HG03135 (cell line): ENCODE measurements at regions not wholly inside any gene's neighbourhood (a gene's known extent, or its start where the extent isn't known, plus 50 kb on each side); places are given as distances from the start of the nearest gene placed in this dataset.

ENCODE experiments used
- ATAC-seq: cut with Tn5 transposase; IDR thresholded peaks from one replicate; pipeline ENCODE4 v1.9.1; 2021; ENCODE audit warnings: mild to moderate bottlenecking, moderate library complexity; ENCODE audit not compliant: unreplicated experiment

DNA sequence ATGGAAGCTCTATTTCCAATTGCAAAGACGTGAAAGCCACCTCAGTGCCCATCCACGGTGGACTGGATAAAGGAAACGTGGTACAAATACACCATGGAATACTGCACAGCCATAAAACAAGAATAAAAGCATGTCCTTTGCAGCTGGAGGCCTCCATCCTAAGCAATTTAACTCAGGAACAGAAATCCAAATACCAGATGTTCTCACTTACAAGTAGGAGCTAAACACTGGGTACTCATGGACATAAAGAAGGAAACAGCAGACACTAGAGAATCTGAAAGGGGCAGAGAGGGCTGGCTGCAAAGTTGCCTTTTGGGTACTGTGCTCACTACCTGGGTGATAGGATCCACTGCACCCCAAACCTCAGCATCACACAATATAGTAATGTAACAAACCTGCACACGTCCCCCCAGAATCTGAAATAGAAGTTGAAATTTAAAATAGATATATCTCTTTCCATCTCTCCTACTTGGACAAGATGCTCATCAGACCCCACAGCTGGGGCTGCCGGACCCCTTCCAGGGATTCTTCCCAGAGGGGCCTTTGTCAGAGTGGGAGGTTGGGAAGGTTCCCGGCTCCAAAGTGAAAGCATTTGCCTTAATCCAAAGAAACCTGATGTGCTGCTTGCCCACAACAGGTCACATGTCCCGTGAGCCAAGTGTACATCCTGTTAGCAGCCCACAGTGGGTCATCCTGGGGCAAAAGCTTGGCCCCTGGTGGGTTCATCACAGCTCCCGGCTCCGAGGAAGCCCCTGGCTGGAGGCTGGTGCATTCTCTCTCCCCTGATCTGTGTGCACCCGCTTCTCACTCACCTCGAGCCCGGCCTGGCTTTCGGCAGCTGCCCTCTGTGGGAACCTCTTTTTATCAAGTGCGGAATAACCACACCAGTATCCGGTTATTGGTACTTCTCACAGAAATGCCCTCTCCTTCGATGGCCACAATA, 172.3 kb upstream of the PPP2R2D start:
- no peak for ATAC-seq

DNA sequence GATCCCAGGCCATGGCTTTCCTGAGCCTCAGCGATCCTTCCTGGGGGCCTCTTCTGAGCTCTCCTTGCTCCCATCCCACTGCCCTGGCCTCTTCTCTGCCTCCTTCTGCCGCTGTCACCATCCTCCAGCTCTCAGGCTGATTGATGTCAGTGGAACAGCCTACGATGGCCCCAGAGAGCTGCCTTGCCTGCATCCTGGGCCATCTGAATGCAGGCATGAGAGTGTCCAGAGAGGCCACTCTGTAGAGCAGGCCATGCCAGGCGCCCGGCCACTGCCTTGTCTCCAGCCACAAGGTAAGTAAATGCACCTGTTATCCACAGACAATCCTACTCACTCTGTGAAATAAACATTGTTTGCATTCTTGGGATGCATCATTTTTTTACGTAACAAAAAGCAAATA, 171.4 kb upstream of the PPP2R2D start:
- ATAC-seq, result no peak

DNA sequence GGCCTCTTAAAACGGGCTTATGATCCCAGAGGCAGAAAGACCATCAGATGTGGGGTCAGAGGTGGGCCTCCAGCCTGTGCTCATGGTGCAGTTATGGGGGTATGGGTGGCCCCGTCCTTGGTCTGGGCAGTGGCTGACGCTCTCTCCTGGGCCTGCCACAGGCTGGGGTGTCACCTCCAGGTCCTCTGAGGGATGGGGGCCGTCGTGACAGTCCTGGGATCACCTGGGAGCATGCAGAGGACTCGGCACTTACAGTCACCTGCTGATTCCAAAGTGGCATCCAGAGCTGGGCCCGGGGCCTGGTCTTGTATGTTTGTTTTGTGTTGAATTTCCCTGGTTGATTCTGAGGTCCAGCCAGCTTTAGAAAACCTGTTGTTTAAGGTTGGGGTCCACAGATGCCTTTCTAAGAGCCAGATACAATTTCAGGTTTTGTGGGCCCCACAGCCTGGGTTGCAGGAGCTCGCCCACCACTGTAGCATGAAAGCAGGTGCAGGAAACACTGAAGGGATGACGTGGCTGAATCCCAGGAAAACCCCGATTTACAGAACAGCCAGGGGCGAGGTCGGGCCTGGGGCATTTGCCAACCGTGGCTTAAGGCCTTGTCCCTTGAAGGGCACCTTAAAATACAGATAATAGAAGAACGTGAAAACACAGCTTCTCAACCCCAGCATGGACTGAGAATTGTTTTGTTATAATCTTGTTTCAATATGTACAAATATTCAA, 170.7 kb upstream of the PPP2R2D start:
- ATAC-seq, result no peak

DNA sequence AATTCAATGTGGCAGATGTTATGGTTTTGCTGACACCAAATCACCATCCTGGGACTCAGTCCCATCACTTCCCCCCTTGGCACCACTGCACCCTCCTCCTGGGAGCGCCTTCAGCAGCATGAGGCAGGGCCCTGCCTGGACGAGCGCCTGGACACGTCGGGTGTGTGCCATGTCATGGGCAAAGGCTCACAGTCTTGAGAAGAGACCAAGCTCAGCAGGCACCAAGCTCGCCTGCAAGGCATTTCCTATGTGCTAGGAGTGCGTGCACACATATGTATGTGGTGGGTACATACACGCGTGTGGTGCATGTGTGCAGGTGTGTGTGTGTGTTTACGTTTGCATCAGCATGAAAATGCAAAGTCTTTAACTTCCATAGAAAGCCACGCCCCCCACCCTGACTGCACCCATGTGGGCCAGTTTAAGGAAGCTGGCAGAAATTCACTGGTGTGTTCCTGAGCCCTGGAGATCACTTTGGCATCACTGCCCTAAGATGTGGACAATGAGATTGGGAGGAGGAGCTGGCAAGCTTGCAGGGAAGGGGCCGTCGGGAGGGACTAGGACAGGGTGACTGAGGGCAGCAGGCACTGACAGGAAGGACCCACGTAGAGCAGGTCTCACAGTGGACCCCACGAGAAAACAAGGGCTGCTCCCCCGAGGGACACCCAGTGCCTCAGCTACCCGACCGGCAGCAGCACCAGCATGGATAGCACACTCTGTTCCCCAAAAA, 169.9 kb upstream of the PPP2R2D start:
- no peak for ATAC-seq

DNA sequence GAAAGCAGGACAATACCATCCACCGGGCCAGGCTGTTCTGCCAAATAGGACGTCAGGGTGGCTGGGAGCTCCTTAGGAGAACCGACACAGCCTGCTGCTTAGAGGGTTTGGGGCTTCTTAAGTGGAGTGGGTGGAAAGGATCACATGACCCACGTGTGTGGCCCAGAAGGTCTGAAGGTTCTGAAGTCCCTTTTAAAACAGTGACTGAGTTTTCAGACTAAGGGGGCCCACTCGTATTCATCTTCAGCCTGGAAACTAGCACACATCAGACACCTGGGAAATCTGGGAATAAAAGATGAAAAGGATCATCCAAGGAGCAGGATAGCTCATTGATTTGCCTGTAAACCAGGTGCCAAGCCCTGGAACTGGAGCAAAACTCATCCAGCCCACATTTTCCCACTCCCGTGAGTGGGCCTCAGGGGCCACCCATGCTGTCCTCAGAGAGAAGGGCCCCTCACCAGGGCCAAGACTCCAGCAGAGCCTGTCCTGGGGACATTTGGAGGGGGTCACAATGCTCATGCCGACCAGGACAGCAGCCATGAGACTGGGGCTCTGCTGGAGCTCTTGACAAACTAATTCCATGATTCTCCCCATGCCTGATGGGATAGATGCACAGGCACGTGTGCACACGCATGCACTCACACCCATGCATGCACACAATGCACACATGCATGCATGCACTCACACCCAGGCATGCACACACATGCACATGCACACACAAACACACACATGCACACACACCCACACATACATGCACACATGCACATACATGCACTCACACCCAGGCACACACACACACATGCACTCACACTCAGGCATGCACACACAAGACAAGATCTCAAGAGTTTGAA, 168.8 kb upstream of the PPP2R2D start:
- ATAC-seq, result no peak

DNA sequence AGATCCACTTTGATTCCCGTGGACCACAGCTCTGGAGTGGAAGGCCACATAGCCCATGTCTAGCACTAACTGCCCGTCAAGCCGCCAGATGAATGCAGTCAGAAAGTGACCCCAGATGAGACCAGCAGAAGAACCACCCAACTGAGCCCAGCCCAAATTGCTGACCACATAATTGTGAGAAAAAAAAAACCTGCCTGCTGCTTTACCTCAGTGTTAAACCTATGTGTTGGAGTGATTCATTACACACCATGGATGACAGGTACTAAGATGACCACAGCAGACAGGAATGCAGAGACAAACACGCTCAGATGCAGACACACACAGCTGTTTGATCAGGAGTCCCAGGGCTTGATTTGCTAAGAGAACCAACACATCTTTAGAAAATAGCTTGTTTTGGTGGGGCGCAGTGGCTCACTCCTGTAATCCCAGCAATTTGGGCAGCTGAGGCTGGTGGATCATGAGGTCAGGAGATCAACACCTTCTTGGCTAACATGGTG, 168.1 kb upstream of the PPP2R2D start:
- no peak for ATAC-seq

DNA sequence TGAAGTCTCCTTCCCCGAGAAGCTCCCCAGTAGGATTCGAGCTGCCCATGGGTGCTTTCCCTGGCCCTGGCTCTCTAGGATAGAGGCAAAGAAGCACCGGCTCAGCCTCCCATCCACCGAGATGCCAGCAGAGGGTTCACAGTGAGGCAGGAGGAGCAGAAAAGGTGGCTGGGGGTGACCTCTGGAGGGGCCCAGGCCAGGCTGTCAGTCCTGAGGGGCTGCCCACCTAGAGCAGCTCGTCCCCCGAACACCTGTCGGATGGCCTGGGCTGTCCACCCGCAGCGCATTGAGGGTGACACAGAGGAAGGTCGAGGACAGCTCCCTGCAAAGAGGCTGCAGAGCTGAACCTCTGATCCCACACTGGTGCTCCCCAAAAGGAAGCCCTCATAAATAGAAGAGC, 167.2 kb upstream of the PPP2R2D start:
- ATAC-seq, result no peak

DNA sequence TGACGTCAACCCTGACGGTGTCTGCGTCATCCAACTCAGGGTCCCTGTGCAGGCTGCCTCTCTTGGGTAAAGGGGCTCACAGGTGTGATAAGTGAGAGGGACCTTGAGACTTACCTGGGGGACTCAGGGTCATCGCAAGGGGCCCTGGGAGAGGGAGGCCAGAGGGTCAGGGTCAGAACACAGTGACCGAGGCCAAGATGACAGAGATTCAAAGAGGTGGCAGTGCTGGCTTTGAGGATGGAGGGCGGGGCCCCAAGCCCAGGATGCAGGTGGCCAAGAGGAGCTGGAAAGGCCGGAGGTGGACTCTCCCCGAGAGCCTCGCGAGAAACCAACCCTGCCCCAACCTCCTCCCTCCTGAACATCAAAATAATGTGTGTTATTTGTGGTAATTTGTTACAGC, 165.2 kb upstream of the PPP2R2D start:
- no peak for ATAC-seq

DNA sequence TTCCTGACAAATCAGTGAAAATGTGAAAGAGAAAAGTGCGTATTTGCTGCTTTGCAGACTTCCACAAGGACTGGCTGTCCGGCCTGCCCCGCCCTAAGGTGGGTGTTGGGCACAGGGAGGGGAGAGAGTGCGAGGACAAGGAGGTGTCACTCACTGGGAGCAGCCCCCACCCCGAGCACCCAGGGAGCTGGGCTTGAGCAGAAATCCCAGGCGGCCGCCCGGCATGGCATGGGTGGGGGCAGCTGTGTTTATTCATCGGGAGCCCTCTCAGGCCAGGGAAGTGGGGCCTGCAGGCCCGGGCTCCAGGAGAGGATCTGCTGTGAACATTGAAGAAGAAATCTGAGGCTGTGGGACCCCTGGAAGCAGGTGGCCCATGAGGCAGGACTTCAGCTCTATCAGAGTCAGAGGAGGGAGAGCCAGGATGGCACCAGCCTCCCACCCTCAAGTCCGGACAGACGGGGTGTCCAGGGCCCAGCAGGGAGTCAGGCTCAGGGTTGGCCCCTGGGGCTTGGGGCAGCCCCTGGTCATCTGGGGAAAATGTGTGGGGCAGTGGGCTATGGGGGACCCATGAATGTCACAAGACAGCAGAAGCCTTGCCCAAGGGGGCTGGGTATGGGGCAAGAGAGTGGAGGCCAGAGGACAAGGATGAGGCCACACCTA, 164.4 kb upstream of the PPP2R2D start:
- ATAC-seq, result no peak

DNA sequence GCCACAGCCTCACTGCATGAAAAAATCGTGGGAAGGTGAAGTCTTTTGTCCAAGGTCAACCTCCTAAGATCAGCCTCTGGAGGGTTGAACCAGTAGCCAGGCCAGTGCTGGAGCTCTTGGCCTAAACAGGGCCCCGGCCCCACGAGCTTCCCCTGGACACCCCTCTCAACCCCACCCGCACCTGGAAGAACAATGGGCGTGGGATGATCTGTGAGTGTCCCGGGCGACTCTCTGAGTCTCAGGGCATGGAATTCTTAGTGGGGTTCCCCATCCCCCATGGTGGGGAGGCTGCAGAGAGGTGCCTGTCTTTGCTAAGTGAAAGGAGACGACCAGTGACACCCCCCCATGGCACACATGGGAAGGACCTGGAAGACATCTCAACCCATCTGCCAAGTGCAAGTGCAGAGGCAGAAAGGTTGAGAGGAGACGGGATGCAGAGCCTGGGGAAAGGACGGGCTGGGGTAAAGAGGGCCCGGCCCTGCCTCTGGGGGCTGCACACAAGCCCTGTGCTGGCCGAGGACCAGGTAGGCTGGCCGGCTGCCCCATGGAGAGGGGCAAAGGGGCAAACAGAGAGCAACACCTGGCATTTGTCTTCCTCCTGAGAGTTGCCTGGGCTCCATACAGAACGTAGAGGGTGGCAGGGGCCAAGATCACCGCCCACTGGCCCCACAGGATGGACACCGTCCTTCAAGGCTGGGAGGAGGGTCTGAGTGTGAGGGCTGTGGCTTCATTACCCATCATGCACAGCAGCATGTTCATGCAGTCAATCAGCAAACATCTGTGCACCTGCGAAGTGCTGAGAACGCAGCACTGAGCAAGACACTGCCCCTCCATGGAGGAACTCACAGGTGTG, 163.0 kb upstream of the PPP2R2D start:
- ATAC-seq, result no peak

DNA sequence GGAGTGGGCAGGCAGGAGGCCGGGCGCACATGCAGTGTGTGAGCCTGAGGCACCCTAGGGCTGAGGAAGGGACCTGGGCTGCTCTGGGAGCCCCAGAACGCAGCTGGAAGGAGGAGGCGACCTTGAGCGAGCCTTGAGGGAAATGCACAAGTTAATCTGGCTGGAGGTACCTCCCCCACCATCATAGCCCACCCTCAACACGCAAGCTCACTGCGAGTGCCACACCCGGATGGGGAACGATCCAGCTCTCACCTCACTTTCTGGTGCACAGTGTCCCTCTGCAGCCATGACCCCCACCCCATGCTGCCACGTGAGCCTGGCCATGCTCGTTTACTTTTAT, 162.4 kb upstream of the PPP2R2D start:
- ATAC-seq, result no peak

DNA sequence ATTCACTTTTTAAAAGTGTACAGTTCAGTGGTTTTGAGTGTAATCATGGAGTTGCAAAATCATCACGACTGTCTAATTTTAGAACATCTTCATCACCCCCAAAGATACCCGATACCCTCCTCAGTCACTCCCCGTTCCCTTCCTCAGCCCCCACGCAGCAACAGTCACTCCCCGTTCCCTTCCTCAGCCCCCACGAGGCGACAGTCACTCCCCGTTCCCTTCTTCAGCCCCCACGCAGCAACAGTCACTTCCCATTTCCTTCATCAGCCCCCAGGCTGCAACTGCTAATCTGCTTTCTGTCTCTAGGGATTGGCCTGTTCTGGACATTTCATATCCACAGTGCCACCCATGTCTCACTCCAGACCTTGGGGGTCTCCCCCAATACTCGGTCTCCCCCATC, 161.6 kb upstream of the PPP2R2D start:
- no peak for ATAC-seq

DNA sequence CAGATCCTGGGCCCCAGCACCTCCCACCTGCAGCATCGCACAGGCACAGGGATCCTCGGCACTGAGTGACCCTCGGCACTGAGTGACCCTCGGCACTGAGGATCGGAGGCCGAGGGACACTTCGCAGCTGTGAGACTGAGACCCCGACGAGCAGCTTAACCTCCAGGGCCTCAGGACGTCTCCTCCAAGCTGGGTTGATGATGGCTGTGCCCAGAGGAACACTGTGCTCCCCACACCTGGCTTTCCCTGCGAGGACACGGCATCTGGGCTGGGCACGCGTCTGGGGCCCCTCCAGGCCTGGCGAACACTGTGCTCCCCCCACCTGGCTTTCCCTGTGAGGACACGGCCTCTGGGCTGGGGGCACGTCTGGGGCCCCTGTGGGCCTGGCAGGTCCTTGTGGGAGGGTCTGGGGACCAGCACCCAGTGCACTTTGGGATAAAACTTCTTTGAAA, 158.3 kb upstream of the PPP2R2D start:
- ATAC-seq, result no peak

DNA sequence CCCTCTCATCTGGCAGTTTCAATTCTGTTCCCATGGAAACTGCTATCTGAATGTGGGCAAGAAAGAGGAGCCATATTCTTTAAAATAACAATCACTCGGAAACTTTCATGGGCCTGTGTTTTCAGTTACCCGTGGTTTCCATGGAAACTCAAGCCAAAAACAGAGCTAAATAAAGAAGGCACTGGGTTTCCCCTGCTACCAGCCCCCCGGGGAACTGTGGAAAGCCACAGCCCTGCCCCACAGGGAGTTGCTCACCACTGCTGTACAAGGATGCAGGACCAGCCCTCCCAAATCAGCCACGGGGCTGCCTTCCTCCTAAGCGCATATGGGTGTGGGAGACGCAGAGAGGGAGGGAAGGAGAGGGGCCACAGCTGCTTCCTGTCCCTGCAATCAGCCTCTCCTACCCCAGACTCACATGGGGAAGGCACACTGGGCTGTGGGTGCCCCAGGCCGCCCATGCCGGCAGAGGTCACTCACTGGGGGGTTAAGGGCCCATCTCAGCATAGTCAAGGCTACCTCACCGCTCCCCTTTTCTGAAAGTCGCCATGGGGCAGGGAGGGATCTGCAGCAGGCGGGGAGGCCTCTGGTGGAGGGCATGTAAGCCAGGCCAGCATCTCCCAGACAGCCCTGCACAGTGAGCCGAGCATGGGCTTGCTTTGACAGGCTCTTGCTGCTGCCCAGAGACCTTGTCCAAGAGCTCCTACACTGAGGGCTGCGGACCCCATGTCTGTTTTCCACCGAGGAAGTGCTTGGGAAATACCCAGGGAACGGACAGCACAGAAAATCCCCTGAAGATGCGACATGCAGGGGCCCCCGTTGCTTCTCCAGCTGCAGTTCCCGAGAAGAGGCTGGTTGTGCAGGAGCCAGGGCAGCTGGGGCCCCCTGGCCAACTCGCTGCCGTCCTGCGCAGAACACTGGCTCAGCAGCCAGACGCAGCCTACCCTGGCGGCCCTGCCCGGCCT, 157.3 kb upstream of the PPP2R2D start:
- no peak for ATAC-seq

DNA sequence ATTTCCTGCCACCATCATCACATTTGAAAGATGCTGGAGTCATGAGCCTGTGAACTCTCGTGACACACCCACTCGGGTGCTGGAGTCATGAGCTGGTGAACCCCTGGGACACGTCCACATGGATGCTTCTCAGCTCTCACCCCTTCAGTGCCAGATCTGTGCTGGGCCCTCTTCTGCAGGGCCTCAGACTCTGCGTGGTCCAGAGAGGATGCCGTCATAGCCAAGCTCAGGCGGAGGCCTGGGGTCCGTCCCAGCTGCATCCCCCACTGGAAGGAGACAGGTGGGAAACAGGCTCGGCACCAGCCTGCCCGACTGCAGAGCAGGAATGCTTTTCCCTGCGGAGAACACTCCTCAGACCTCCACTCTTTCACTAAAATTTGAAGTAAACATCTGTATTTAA, 156.5 kb upstream of the PPP2R2D start:
- no peak for ATAC-seq

DNA sequence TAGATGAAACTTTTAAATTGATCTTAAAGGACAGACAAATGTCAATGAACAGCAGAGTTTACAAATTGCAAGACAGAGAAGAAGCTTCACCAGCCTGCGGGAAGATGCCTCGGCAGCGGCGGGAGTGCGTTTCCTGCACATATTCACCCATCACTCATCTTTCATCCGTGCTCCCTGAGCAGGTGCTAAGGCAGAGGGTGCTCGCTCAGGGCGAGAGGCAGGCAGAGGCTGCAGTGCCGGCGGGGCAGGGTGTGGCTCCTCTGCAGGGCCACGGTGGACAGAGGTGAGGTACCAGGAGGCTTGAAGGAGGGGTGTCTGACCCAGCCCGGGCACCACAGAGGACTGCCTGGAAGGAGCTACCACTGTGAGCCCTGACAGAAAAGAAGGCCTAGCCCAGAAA, 155.2 kb upstream of the PPP2R2D start:
- no peak for ATAC-seq

DNA sequence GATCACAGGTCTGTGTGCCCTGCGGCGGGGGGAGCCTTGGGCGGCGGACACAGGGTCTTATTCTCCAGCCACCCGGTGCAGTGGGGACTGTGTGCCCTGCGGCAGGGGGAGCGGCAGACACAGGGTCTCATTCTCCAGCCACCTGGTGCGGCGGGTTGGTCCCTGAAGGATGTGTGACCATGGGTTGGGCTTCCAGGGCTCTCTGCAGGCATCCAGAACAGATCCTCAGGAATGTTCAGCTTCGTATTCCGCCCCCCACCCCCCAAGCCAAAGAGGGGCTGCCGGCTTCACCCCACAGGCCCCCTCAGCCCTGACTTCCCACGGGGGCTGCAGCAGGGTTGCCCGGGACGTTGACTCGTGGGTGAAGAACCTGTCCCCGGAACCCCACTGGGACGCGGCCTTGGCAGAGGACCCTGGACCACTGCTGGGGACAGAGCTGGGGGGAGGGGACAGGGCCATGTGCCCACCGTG, 154.5 kb upstream of the PPP2R2D start:
- no peak for ATAC-seq

DNA sequence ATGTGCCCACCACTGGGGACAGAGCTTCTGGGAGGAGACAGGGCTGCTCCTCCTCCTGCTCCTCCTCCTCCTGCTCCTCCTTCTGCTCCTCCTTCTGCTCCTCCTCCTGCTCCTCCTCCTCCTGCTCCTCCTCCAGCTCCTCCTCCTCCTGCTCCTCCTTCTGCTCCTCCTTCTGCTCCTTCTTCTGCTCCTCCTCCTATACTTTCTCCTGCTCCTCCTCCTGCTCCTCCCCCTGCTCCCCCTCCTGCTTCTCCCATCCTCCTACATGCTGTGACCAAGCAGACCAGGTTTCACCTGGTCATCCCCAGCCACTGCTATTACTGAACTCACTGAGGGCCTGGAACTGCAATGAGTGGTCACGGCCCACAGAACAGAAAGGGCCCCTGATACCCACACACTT, 154.0 kb upstream of the PPP2R2D start:
- ATAC-seq, result no peak
